ENCODE measurements at regions not wholly inside any gene's neighbourhood (a gene's known extent, or its start where the extent isn't known, plus 50 kb on each side); places are given as distances from the start of the nearest gene placed in this dataset.
A peak's percentile ranks its signal among the peaks of the same experiment; 100 is the strongest.

DNA sequence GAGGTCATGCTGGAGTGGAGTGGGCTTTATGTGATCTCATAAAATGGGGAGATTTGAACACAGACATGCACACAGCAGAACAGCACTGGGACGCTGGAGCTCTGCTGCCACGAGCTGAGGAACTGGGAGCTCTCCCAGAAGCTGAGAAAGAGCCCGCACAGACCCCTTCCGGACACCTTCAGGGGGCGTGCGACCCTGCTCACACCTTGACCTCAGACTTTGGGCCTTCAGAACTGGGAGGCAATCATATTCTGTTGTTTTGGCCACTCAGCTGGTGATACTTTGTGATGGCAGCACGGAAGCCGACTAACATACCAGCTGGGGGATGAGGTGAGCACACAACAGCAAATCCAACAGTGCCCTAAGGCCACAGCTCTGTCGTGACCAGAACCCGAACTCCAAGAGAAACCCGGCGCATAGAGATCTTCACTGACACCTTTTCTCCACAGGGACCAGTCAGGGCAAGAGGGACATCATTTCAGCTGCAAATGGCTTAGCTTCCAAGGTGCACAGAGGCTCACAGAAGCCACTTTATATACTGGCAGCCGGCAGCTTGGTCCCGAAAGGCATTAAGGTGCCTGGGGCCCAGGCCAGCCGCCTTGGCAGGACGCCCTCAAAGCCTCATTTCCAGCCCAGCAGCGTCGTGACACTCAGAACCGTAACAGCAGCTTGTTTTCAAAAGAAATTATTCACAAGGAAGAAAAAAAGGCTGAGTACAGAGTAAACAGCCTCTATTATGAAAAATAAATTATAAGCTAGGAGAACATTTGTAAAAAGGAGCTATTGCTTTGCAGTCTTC lies 89.3 kb downstream of the RNASET2 start:
- intact Hi-C loops (cut with DNase I): loop anchor here in 2 of 10 donors (10.0 kb wide), 2 partner anchors 58 to 88 kb away; partner anchors contain the start of gene RNASET2 (in 1 of the 2)
- TF ChIP-seq POLR2A (IDR thresholded peaks at IDR 0.05) (no peak), CTCF (IDR thresholded peaks at IDR 0.05) (no peak)
- peaks cover 0 to 25% (median 7%) of the 10 kb centered on the region in 9 donors for H3K27me3 ChIP-seq
- H3K4me3 ChIP-seq: no peak overlapping the region
- DNase-seq: no peak
- H3K27ac ChIP-seq: no peak overlapping the region
- H3K9me3 ChIP-seq: no peaks in the 10 kb centered on the region
- peak in 1 of 4 donors; percentile 27 for ATAC-seq
- no peaks in the 10 kb centered on the region for H3K36me3 ChIP-seq
- peaks cover 0 to 12% (median 4%) of the 10 kb centered on the region in 12 donors for H3K4me1 ChIP-seq
- 81 to 84% (median 84%) methylated on average over 18 to 19 of the region's 19 CpGs for WGBS, 4 donors

DNA sequence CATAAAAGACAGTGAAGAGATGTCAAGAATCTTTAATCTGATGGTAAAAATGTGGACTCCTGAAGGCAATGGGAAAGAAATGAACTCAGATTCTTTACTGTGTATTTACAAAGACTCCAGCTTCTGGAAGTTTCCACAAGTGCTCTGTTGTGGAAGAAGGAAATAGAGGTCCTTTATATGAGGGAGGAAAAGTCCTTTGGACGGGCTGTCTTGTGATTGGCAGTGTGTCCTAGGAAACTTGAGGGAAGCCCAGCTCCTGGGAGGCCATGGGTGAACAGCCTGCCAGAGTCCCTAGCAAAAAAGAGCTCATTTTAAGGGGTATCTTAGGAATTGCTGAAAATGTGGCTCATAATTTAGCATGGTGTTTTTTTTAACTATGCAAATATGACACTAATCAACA lies 92.0 kb downstream of the RNASET2 start:
- H3K27me3 ChIP-seq: peaks cover 0 to 46% (median 19%) of the 10 kb centered on the region in 9 donors

GRCh38 chr6:166862978-166863530 lies 93.3 kb downstream of the RNASET2 start:
- Histone ChIP-seq H3K27me3 (peaks cover 0 to 46% (median 19%) of the 10 kb centered on the region in 9 donors), H3K27ac (peak overlapping the region in 6 of 12 donors; percentile 47 to 65 (median 56)), H3K9me3 (no peaks in the 10 kb centered on the region), H3K4me1 (peaks cover 0 to 16% (median 6%) of the 10 kb centered on the region in 12 donors), H3K4me3 (peak overlapping the region; percentile 34 to 71 (median 62)), H3K36me3 (no peaks in the 10 kb centered on the region)
- intact Hi-C loops (cut with DNase I): loop anchor here in 3 of 10 donors (5.0 to 10.0 kb wide), 3 partner anchors 62 to 92 kb away; partner anchors contain the start of gene RNASET2 (in 1 of the 3)
- DNase-seq (no peak), ATAC-seq (peak in 3 of 4 donors; percentile 21 to 48 (median 31))
- TF ChIP-seq POLR2A (IDR thresholded peaks at IDR 0.05) (no peak), CTCF (IDR thresholded peaks at IDR 0.05) (no peak)
- 25 to 44% (median 29%) methylated on average over 14 to 21 of the region's 21 CpGs for WGBS, 4 donors

More for the DNA sequence above, 92.0 kb downstream of the RNASET2 start:
- TF ChIP-seq POLR2A (IDR thresholded peaks at IDR 0.05) (no peak), CTCF (IDR thresholded peaks at IDR 0.05) (no peak)
- H3K27ac ChIP-seq: no peak overlapping the region
- DNase-seq: no peak
- no peaks in the 10 kb centered on the region for H3K36me3 ChIP-seq
- ATAC-seq: no peak
- H3K9me3 ChIP-seq: no peaks in the 10 kb centered on the region
- intact Hi-C loops (cut with DNase I): loop anchor here in 3 of 10 donors (5.0 to 10.0 kb wide), 3 partner anchors 60 to 90 kb away; partner anchors contain the start of gene RNASET2 (in 1 of the 3)
- H3K4me1 ChIP-seq: peaks cover 0 to 16% (median 6%) of the 10 kb centered on the region in 12 donors
- 50 to 65% (median 56%) methylated on average over 1 of the region's 1 CpG for WGBS, 4 donors
- H3K4me3 ChIP-seq: no peak overlapping the region
